K562 (cell line): ENCODE measurements at regions not wholly inside any gene's neighbourhood (a gene's known extent, or its start where the extent isn't known, plus 50 kb on each side); places are given as distances from the start of the nearest gene placed in this dataset.

Source experiments
- ATAC-seq: fragments of 200-7000 bp; cut with Tn5 transposase; 3 replicates; pipeline ENCODE4 v1.9.1; 2020; ENCODE audit warnings: moderate library complexity
- BruUV-seq: library from RNA; stranded (reverse); fragments of 400-500 nt; replicated peaks from 2 replicates; lab custom pipeline; 2021; lab: Mats Ljungman, UMichigan
- CTCF ChIA-PET: fragments of 300-600 bp; formaldehyde crosslinking; extraction: SDS; loops from one replicate; lab custom pipeline; 2021; ENCODE audit warnings: low intra/inter-chr PET ratio; lab: Yijun Ruan, JAX
- POLR2A ChIA-PET: fragments of 300-600, 350-650 bp; sonication (Branson Sonifier 250); formaldehyde crosslinking; extraction: SDS; loops from one replicate; lab custom pipeline; 2021; ENCODE audit warnings: antibody characterized with exemption, inconsistent platforms; lab: Yijun Ruan, JAX
- DNase-seq, 4 experiments: peaks; one replicate each; pipeline versions ENCODE4 v3.0.0 to v3.0.0-alpha.2; 2011 to 2018; ENCODE audit warnings: low spot score in 3 of 4, mixed read lengths in 3 of 4; ENCODE audit errors: extremely low read depth in 1 of 4
- FAIRE-seq: peaks from 2 replicates; lab custom pipeline; 2011; peaks lifted over from hg19 to GRCh38; lab: Jason Lieb, UNC
- H2AFZ ChIP-seq: 2 replicates; pipeline ENCODE4 v1.6.0; 2011; ENCODE audit warnings: low read depth, low read length, control low read depth, inconsistent platforms
- H3K27ac ChIP-seq: fragments of 200-600 bp; 3 replicates; pipeline ENCODE4 v1.8.0; 2011; ENCODE audit warnings: low read depth, mild to moderate bottlenecking, control low read depth, inconsistent platforms, low read length, moderate library complexity, mixed read lengths; ENCODE audit errors: extremely low read depth
- H3K27me3 ChIP-seq, 2 experiments: fragments of 300-600 bp in 1 of 2; 2 replicates in 1 of 2; 3 replicates in 1 of 2; pipeline versions ENCODE4 v1.6.0 to v1.8.0; 2011; ENCODE audit warnings: inconsistent platforms in 2 of 2, low read length in 2 of 2, mild to moderate bottlenecking in 1 of 2, mixed read lengths in 1 of 2, moderate library complexity in 1 of 2; ENCODE audit not compliant: control insufficient read depth in 2 of 2, insufficient read depth in 2 of 2
- H3K36me3 ChIP-seq: fragments of 300-600 bp; 3 replicates; pipeline ENCODE4 v1.8.0; 2011; ENCODE audit warnings: mild to moderate bottlenecking, low read length, inconsistent platforms; ENCODE audit not compliant: control insufficient read depth, insufficient read depth
- H3K4me1 ChIP-seq, 2 experiments: fragments of 200-600 bp in 1 of 2; replicated peaks in 1 of 2; 2 replicates in 1 of 2; 3 replicates in 1 of 2; pipeline versions ENCODE4 v1.5.1 to v1.8.0; 2011; ENCODE audit warnings: inconsistent platforms in 2 of 2, low read length in 2 of 2, mild to moderate bottlenecking in 1 of 2, mixed read lengths in 1 of 2, moderate library complexity in 1 of 2; ENCODE audit not compliant: control insufficient read depth in 2 of 2, insufficient read depth in 2 of 2
- H3K4me2 ChIP-seq: 2 replicates; pipeline ENCODE4 v1.6.1; 2011; ENCODE audit warnings: low read length, control low read depth, inconsistent platforms, mixed read lengths; ENCODE audit not compliant: insufficient read depth
- H3K4me3 ChIP-seq: fragments of 200-600 bp; sonication (generic), shearing (Covaris generic); 2 replicates; pipeline ENCODE4 v1.5.1; 2016; ENCODE audit warnings: control low read depth, inconsistent platforms
- H3K79me2 ChIP-seq: fragments of 200-600 bp; 3 replicates; pipeline ENCODE4 v1.8.0; 2011; ENCODE audit warnings: low read length, inconsistent platforms; ENCODE audit not compliant: control insufficient read depth, insufficient read depth
- H3K9ac ChIP-seq, 2 experiments: 2 replicates each; pipeline versions ENCODE4 v1.6.0 to v1.6.1; 2011; ENCODE audit warnings: low read depth in 2 of 2, low read length in 2 of 2, control low read depth in 1 of 2, inconsistent platforms in 1 of 2, mild to moderate bottlenecking in 1 of 2, mixed read lengths in 1 of 2; ENCODE audit not compliant: insufficient read depth in 1 of 2
- H3K9me1 ChIP-seq: one replicate; pipeline ENCODE4 v1.6.0; 2011; ENCODE audit warnings: inconsistent platforms, mild to moderate bottlenecking, low read length, moderate library complexity; ENCODE audit not compliant: control insufficient read depth, insufficient read depth
- H3K9me3 ChIP-seq: replicated peaks from 2 replicates; pipeline ENCODE4 v1.5.1; 2011; ENCODE audit warnings: low read depth, low read length, inconsistent platforms; ENCODE audit not compliant: control insufficient read depth, insufficient read depth
- H4K20me1 ChIP-seq: replicated peaks from 2 replicates; pipeline ENCODE4 v1.6.1; 2011; ENCODE audit warnings: low read length, inconsistent platforms, mixed read lengths; ENCODE audit not compliant: control insufficient read depth, insufficient read depth
- ARID2 ChIP-seq: fragments of 450-650 bp; IDR thresholded peaks from 2 replicates; pipeline ENCODE4 v1.6.1; 2017; ENCODE audit warnings: antibody characterized with exemption, mild to moderate bottlenecking
- CREBBP ChIP-seq: IDR thresholded peaks from one replicate; pipeline ENCODE4 v1.6.1; 2012; ENCODE audit warnings: low read depth, mild to moderate bottlenecking, control low read depth, inconsistent platforms, low read length
- GABPA ChIP-seq: fragments of 200-800 bp; sonication (Bioruptor generic); conservative IDR thresholded peaks from 2 replicates; pipeline ENCODE4 v1.6.1; 2016; ENCODE audit warnings: low read depth, missing genetic modification characterization, missing compliant biosample characterization
- HEY1 ChIP-seq: fragments of 250-450 bp; sonication (Bioruptor Pico); IDR thresholded peaks from 2 replicates; pipeline ENCODE4 v1.5.0; 2020; ENCODE audit warnings: mild to moderate bottlenecking, moderate library complexity, borderline replicate concordance
- KLF16 ChIP-seq: IDR thresholded peaks from 2 replicates; pipeline ENCODE4 v1.6.1; 2016; ENCODE audit warnings: antibody characterized with exemption
- LARP7 ChIP-seq: fragments of 450-650 bp; IDR thresholded peaks from 2 replicates; pipeline ENCODE4 v1.6.1; 2016
- MCM7 ChIP-seq, 2 experiments: fragments of 450-650 bp; IDR thresholded peaks; 2 replicates each; pipeline ENCODE4 v1.6.1; 2016 to 2018
- ZFPM2 ChIP-seq: fragments of 250-450 bp; sonication (Bioruptor Pico); IDR thresholded peaks from 2 replicates; pipeline ENCODE4 v1.5.1; 2022; ENCODE audit warnings: mild to moderate bottlenecking
- ZNF124 ChIP-seq: sonication (generic); formaldehyde crosslinking; IDR thresholded peaks from 2 replicates; pipeline ENCODE4 v1.8.1; 2022; ENCODE audit warnings: missing genetic modification reagents
- ZNF263 ChIP-seq: sonication (generic); formaldehyde crosslinking; IDR thresholded peaks from 2 replicates; pipeline ENCODE4 v1.8.0; 2022; ENCODE audit warnings: mild to moderate bottlenecking, missing genetic modification reagents, borderline replicate concordance
- ZNF41 ChIP-seq: fragments of 250-450 bp; sonication (Bioruptor Pico); conservative IDR thresholded peaks from 2 replicates; pipeline ENCODE4 v1.4.0; 2020; ENCODE audit warnings: mild to moderate bottlenecking
- ZNF431 ChIP-seq: sonication (generic); formaldehyde crosslinking; IDR thresholded peaks from 2 replicates; pipeline ENCODE4 v1.8.0; 2022; ENCODE audit warnings: mild to moderate bottlenecking, missing genetic modification reagents
- WGBS: fragments of 100-300 bp; shearing (Covaris generic); methylation state at CpG from one replicate; pipeline ENCODE4 v1.1.6; 2016; ENCODE audit warnings: low coverage, mixed read lengths; ENCODE audit not compliant: insufficient coverage; ENCODE audit errors: missing lambda C conversion rate; 5-methylcytosine and 5-hydroxymethylcytosine counted together
- in situ Hi-C: fragments of 300-500 bp; cut with MboI; formaldehyde crosslinking; loops from 4 replicates; pipeline ENCODE4 v1.15.0; 2018; ENCODE audit warnings: inconsistent platforms, mixed read lengths
- intact Hi-C: fragments of 100-400 bp; cut with micrococcal nuclease; formaldehyde crosslinking; loops from 2 replicates; pipeline ENCODE4 v1.14.2; 2022
- TF ChIP-seq, protein P1 (sequence below), 2 experiments: fragments of 450-650 bp; IDR thresholded peaks; 2 replicates each; pipeline ENCODE4 v1.6.1; 2016

DNA sequence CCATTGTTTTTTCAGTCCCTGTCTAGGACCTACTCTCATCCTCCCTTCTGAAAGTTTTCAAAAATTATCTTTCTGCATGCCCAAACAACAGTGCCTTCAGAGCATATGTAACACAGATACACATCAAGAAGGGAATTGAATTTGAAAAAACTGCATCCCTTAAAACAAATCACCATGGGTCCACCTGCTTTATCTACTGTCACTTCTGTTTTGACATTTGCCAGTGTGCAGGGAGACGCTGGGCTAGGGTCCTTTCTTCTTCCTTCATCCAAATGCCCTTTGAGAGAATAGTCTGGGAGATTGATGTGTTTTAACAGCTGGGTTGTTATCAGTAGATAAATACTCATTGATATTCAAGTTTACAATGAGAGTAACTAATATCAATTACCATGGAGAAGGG lies 1630.1 kb downstream of the MAT2B start:
- FAIRE-seq, result no peak

DNA sequence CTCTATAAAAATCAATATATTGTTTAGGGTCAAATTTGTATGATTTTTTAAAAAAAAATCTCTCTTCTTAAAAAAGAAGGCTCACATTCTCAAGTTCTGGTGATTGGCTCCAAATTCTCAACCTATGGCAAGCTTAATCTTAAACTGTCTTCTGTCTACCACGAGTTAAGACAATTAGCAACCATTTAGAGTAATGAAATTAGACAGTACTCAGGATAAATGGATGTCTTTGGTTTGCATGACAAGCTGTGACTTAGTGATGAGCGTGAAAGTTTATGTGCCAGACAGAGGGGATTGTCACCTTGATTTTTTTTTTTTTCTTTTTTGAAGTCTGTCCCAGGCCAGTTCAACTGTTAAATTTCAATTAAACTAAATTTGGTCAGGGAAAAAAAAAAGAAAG lies 1632.3 kb downstream of the MAT2B start:
- intact Hi-C loops (no loop called here), in situ Hi-C loops (no loop called here)
- ChIA-PET CTCF (no interaction called here), POLR2A (no interaction called here)
- Histone ChIP-seq H3K4me2 (no peak overlapping the region), H3K9ac (no peak overlapping the region), H3K9me1 (no peaks in the 10 kb centered on the region), H3K27me3 (no peaks in the 10 kb centered on the region), H3K4me3 (no peak overlapping the region), H4K20me1 (no peaks in the 10 kb centered on the region), H3K36me3 (no peaks in the 10 kb centered on the region), H3K9me3 (no peaks in the 10 kb centered on the region), H3K79me2 (no peaks in the 10 kb centered on the region), H2AFZ (no peak overlapping the region), H3K4me1 (no peaks in the 10 kb centered on the region), H3K27ac (no peak overlapping the region)
- TF ChIP-seq, protein P1, sequence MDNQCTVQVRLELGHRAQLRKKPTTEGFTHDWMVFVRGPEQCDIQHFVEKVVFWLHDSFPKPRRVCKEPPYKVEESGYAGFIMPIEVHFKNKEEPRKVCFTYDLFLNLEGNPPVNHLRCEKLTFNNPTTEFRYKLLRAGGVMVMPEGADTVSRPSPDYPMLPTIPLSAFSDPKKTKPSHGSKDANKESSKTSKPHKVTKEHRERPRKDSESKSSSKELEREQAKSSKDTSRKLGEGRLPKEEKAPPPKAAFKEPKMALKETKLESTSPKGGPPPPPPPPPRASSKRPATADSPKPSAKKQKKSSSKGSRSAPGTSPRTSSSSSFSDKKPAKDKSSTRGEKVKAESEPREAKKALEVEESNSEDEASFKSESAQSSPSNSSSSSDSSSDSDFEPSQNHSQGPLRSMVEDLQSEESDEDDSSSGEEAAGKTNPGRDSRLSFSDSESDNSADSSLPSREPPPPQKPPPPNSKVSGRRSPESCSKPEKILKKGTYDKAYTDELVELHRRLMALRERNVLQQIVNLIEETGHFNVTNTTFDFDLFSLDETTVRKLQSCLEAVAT (IDR thresholded peaks at IDR 0.05), result no peak
- TF ChIP-seq ARID2 (no peak), MCM7 (IDR thresholded peaks at IDR 0.05) (no peak), KLF16 (no peak), ZNF263 (CRISPR knock-in tag) (no peak), GABPA (tag) (no peak), LARP7 (no peak), ZNF124 (CRISPR knock-in tag) (no peak), ZFPM2 (no peak), ZNF41 (CRISPR knock-in tag) (no peak), ZNF431 (CRISPR knock-in tag) (no peak)
- FAIRE-seq (no peak), DNase-seq (no peak), ATAC-seq (no peak)
- no TSS peak for BruUV-seq
- 0% methylated on average over 2 of the region's 2 CpGs for WGBS

More for the DNA sequence above, 1630.1 kb downstream of the MAT2B start:
- ATAC-seq, result no peak
- Histone ChIP-seq H3K4me1 (no peaks in the 10 kb centered on the region), H3K79me2 (no peaks in the 10 kb centered on the region), H2AFZ (no peak overlapping the region), H3K9me3 (no peaks in the 10 kb centered on the region), H3K36me3 (no peaks in the 10 kb centered on the region), H3K27me3 (no peaks in the 10 kb centered on the region), H4K20me1 (no peaks in the 10 kb centered on the region), H3K27ac (no peak overlapping the region), H3K9ac (no peak overlapping the region), H3K9me1 (no peaks in the 10 kb centered on the region), H3K4me2 (no peak overlapping the region), H3K4me3 (no peak overlapping the region)
- DNase-seq, result no peak
- WGBS, result 0% methylated on average over 1 of the region's 1 CpG
- BruUV-seq, result no TSS peak
- in situ Hi-C loops (no loop called here), intact Hi-C loops (no loop called here)
- POLR2A ChIA-PET, result no interaction called here
- CTCF ChIA-PET, result no interaction called here
- TF ChIP-seq HEY1 (CRISPR knock-in tag) (no peak), CREBBP (no peak)
- TF ChIP-seq, all 486 proteins: peak for 0
